Endothelial cell (in vitro differentiated cells): ENCODE measurements at regions not wholly inside any gene's neighbourhood (a gene's known extent, or its start where the extent isn't known, plus 50 kb on each side); places are given as distances from the start of the nearest gene placed in this dataset.

Experiments
- DNase-seq: peaks from one replicate; pipeline ENCODE4 v3.0.0; 2021; ENCODE audit warnings: low spot score
- H3K27ac Mint-ChIP-seq: one replicate; pipeline ENCODE4 v1.8.0; 2021; ENCODE audit warnings: mixed read lengths, inconsistent platforms; ENCODE audit not compliant: unreplicated experiment
- H3K27me3 Mint-ChIP-seq: one replicate; pipeline ENCODE4 v1.8.0; 2021; ENCODE audit warnings: mild to moderate bottlenecking, moderate library complexity, mixed read lengths, inconsistent platforms; ENCODE audit not compliant: unreplicated experiment
- H3K36me3 Mint-ChIP-seq: one replicate; pipeline ENCODE4 v1.8.0; 2021; ENCODE audit warnings: mild to moderate bottlenecking, low read depth, mixed read lengths, inconsistent platforms; ENCODE audit not compliant: unreplicated experiment
- H3K4me1 Mint-ChIP-seq: one replicate; pipeline ENCODE4 v1.8.0; 2021; ENCODE audit warnings: mild to moderate bottlenecking, mixed read lengths, inconsistent platforms; ENCODE audit not compliant: unreplicated experiment
- H3K4me3 Mint-ChIP-seq: one replicate; pipeline ENCODE4 v1.8.0; 2021; ENCODE audit warnings: mild to moderate bottlenecking, mixed read lengths, inconsistent platforms; ENCODE audit not compliant: unreplicated experiment
- H3K9me3 Mint-ChIP-seq: one replicate; pipeline ENCODE4 v1.8.0; 2021; ENCODE audit warnings: mixed read lengths, inconsistent platforms; ENCODE audit not compliant: unreplicated experiment
- TF ChIP-seq, protein P1 (sequence below): fragments of 200-600 bp; sonication (generic); IDR thresholded peaks from one replicate; pipeline ENCODE4 v1.5.0; 2021; ENCODE audit warnings: antibody characterized with exemption; ENCODE audit not compliant: unreplicated experiment

DNA sequence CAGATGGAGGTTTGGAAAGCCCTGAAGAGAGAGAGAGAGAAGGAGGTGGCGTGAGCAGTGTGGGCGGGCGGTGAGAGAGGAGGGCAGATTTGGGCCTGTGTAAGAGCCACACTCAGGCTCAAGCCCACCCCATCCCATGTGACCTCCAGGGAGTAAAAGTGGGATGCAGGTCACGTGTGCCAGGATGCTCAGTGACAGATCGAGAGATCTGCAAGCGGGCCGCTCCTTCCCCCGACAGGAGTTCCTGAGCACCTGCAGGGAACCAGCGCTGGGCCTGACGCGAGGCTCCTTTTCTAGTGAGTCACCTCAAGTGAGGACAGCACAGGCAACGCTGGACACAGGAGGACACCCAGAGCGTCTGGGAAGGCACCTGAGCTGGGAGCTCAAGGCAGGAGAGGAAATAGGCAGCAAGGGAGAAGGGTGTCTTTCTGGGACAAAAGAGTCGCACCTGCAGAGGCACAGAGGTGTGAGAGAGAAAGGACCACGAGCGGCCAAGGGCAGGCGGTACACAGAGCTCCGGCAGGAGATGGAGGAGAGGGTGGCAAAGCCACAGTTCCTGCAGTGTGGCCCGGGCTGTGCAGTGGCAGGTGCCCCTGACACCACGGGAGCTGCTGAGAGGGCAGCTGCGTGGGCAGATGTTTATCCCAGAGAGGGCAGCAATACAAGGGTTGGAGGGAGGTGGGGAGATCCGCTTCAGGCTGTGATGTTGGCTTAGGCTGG lies 1294.8 kb downstream of the TBC1D22A start:
- DNase-seq, result no peak
- Mint-ChIP-seq H3K27me3 (peaks cover 8% of the 10 kb centered on the region), H3K4me3 (no peak overlapping the region), H3K36me3 (no peaks in the 10 kb centered on the region), H3K27ac (no peak overlapping the region), H3K4me1 (peaks cover 16% of the 10 kb centered on the region), H3K9me3 (no peaks in the 10 kb centered on the region)
- TF ChIP-seq, protein P1, sequence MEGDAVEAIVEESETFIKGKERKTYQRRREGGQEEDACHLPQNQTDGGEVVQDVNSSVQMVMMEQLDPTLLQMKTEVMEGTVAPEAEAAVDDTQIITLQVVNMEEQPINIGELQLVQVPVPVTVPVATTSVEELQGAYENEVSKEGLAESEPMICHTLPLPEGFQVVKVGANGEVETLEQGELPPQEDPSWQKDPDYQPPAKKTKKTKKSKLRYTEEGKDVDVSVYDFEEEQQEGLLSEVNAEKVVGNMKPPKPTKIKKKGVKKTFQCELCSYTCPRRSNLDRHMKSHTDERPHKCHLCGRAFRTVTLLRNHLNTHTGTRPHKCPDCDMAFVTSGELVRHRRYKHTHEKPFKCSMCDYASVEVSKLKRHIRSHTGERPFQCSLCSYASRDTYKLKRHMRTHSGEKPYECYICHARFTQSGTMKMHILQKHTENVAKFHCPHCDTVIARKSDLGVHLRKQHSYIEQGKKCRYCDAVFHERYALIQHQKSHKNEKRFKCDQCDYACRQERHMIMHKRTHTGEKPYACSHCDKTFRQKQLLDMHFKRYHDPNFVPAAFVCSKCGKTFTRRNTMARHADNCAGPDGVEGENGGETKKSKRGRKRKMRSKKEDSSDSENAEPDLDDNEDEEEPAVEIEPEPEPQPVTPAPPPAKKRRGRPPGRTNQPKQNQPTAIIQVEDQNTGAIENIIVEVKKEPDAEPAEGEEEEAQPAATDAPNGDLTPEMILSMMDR, result no peak

- TF ChIP-seq, protein P1, result no peak
- Mint-ChIP-seq H3K36me3 (no peaks in the 10 kb centered on the region), H3K9me3 (no peaks in the 10 kb centered on the region), H3K27ac (no peak overlapping the region), H3K27me3 (peaks cover 9% of the 10 kb centered on the region), H3K4me3 (no peak overlapping the region), H3K4me1 (peaks cover 9% of the 10 kb centered on the region)
- no peak for DNase-seq
Measured at GRCh38 chr22:48055827-48056226, 1293.4 kb downstream of the TBC1D22A start.

DNA sequence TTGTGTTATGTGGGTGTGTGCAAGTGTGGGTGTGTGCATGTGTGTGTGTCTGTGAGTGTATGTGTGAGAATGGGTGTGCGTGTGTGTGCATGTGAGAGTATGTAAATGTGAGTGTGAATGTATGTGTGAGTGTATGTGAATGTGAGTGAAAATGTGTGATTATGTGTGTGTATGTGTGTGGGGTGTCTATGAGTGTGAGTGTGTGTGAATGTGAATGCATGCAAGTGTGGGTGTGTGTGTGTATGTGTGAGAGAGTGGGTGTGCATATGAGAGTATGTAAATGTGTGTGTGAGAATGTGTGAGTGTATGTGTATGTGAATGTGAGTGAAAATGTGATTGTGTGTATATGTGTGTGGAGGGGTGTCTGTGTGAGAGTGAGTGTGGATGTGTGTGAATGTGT lies 1292.7 kb downstream of the TBC1D22A start:
- H3K36me3 Mint-ChIP-seq, result no peaks in the 10 kb centered on the region
- H3K27ac Mint-ChIP-seq, result no peak overlapping the region
- TF ChIP-seq, protein P1, result no peak
- H3K9me3 Mint-ChIP-seq, result no peaks in the 10 kb centered on the region
- H3K27me3 Mint-ChIP-seq, result peaks cover 9% of the 10 kb centered on the region
- H3K4me3 Mint-ChIP-seq, result no peak overlapping the region
- DNase-seq, result no peak
- peaks cover 9% of the 10 kb centered on the region for H3K4me1 Mint-ChIP-seq

GRCh38 chr22:48054596-48054995 lies 1292.1 kb downstream of the TBC1D22A start:
- H3K4me3 Mint-ChIP-seq, result no peak overlapping the region
- peaks cover 9% of the 10 kb centered on the region for H3K4me1 Mint-ChIP-seq
- H3K27ac Mint-ChIP-seq, result no peak overlapping the region
- TF ChIP-seq, protein P1, result no peak
- no peak for DNase-seq
- H3K36me3 Mint-ChIP-seq, result no peaks in the 10 kb centered on the region
- H3K27me3 Mint-ChIP-seq, result peaks cover 9% of the 10 kb centered on the region
- no peaks in the 10 kb centered on the region for H3K9me3 Mint-ChIP-seq

DNA sequence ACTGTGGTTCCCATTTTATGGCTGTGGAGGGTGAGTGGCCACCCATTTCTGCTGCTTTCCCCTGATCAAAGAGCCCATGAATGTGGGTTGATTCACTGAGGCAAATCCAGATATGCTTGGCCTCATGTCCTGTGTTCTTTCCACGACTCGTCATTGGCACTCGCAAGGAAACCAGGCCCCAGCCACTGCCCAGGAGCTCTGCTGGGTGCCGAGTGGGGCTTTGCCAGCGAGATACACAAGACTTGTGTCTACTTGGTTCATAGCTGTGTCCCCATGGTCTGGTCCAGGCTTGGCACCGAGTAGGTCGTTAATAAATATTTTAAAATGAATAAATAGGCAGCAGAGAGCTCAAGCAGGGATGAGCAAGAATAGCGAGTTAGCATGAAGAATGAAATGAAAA lies 1291.5 kb downstream of the TBC1D22A start:
- H3K9me3 Mint-ChIP-seq, result no peaks in the 10 kb centered on the region

More for the DNA sequence above, 1291.5 kb downstream of the TBC1D22A start:
- no peak overlapping the region for H3K27ac Mint-ChIP-seq
- peaks cover 9% of the 10 kb centered on the region for H3K27me3 Mint-ChIP-seq
- no peaks in the 10 kb centered on the region for H3K36me3 Mint-ChIP-seq
- DNase-seq, result no peak
- H3K4me3 Mint-ChIP-seq, result no peak overlapping the region
- H3K4me1 Mint-ChIP-seq, result peaks cover 9% of the 10 kb centered on the region
- TF ChIP-seq, protein P1, result no peak
